WTC11 (cell line): ENCODE measurements at regions not wholly inside any gene's neighbourhood (a gene's known extent, or its start where the extent isn't known, plus 50 kb on each side); places are given as distances from the start of the nearest gene placed in this dataset.

Source experiments
- ATAC-seq: fragments of 200-7000 bp; cut with Tn5 transposase; 2 replicates; pipeline ENCODE4 v1.10.0; 2021; ENCODE audit warnings: mild to moderate bottlenecking, moderate library complexity
- CTCF ChIA-PET: fragments of 300-600 bp; sonication (Branson Sonifier 250); formaldehyde crosslinking; loops from one replicate; lab custom pipeline; 2021; ENCODE audit warnings: antibody characterized with exemption; lab: Charles Lee
- POLR2A ChIA-PET: fragments of 350-600 bp; sonication (Branson Sonifier 250); formaldehyde crosslinking; loops from one replicate; lab custom pipeline; 2021; ENCODE audit warnings: antibody characterized with exemption; lab: Charles Lee
- DNase-seq: peaks from one replicate; pipeline ENCODE4 v3.0.0; 2021; ENCODE audit warnings: low spot score
- H3K27ac Mint-ChIP-seq: 2 replicates; pipeline ENCODE4 v1.8.0; 2021; ENCODE audit warnings: mixed read lengths
- H3K27me3 Mint-ChIP-seq: 2 replicates; pipeline ENCODE4 v1.8.0; 2021; ENCODE audit warnings: low read depth, mild to moderate bottlenecking, moderate library complexity, mixed read lengths
- H3K36me3 Mint-ChIP-seq: 2 replicates; pipeline ENCODE4 v1.8.0; 2021; ENCODE audit warnings: mixed read lengths
- H3K4me1 Mint-ChIP-seq: 2 replicates; pipeline ENCODE4 v1.8.0; 2022; ENCODE audit warnings: mixed read lengths
- H3K4me3 Mint-ChIP-seq: 2 replicates; pipeline ENCODE4 v1.8.0; 2021; ENCODE audit warnings: mild to moderate bottlenecking, moderate library complexity, mixed read lengths
- H3K9me3 Mint-ChIP-seq: 2 replicates; pipeline ENCODE4 v1.8.0; 2021; ENCODE audit warnings: mixed read lengths
- AFF4 ChIP-seq: sonication (generic); formaldehyde crosslinking; IDR thresholded peaks from 2 replicates; pipeline ENCODE4 v1.8.1; 2023; ENCODE audit warnings: mild to moderate bottlenecking, missing genetic modification reagents, borderline replicate concordance
- CDX4 ChIP-seq: fragments of 250-450 bp; sonication (Bioruptor Pico); IDR thresholded peaks from 2 replicates; pipeline ENCODE4 v1.9.0; 2021; ENCODE audit warnings: moderate library complexity, mild to moderate bottlenecking, inconsistent platforms, borderline replicate concordance
- CTCF ChIP-seq: fragments of 200-600 bp; IDR thresholded peaks from 2 replicates; pipeline ENCODE4 v1.8.0; 2022; ENCODE audit warnings: antibody characterized with exemption
- E2F1 ChIP-seq: sonication (generic); formaldehyde crosslinking; IDR thresholded peaks from 2 replicates; pipeline ENCODE4 v1.8.0; 2022; ENCODE audit warnings: mild to moderate bottlenecking, missing genetic modification reagents
- ERG ChIP-seq: fragments of 250-450 bp; sonication (Bioruptor Pico); IDR thresholded peaks from 2 replicates; pipeline ENCODE4 v1.8.0; 2021; ENCODE audit warnings: mild to moderate bottlenecking
- FOXP1 ChIP-seq: sonication (generic); formaldehyde crosslinking; IDR thresholded peaks from 2 replicates; pipeline ENCODE4 v1.8.0; 2022; ENCODE audit warnings: missing genetic modification reagents, mild to moderate bottlenecking, moderate library complexity, borderline replicate concordance
- MXD4 ChIP-seq: fragments of 250-450 bp; sonication (Bioruptor Pico); IDR thresholded peaks from 2 replicates; pipeline ENCODE4 v1.8.0; 2021; ENCODE audit warnings: mild to moderate bottlenecking, moderate library complexity, borderline replicate concordance
- PRDM15 ChIP-seq: sonication (generic); formaldehyde crosslinking; IDR thresholded peaks from 2 replicates; pipeline ENCODE4 v1.8.0; 2022; ENCODE audit warnings: missing genetic modification reagents
- SMAD3 ChIP-seq: sonication (generic); formaldehyde crosslinking; IDR thresholded peaks from 2 replicates; pipeline ENCODE4 v1.8.0; 2022; ENCODE audit warnings: missing genetic modification reagents, mild to moderate bottlenecking, borderline replicate concordance
- ZNF423 ChIP-seq: fragments of 250-450 bp; sonication (Bioruptor Pico); IDR thresholded peaks from 2 replicates; pipeline ENCODE4 v2.1.2; 2022; ENCODE audit warnings: mild to moderate bottlenecking, moderate library complexity

GRCh38 chr11:70682056-70682455, 283.7 kb downstream of the CTTN start:
- no peak for ATAC-seq
- Mint-ChIP-seq H3K27ac (peak overlapping the region; percentile 28; the same call in 1 of the 2 replicates), H3K4me1 (peaks cover 17% of the 10 kb centered on the region), H3K9me3 (no peaks in the 10 kb centered on the region), H3K4me3 (no peak overlapping the region), H3K27me3 (no peaks in the 10 kb centered on the region), H3K36me3 (0 out of 2 replicates have a peak, but pooled peaks cover 2% of the 10 kb centered on the region)
- TF ChIP-seq AFF4 (CRISPR knock-in tag): no peak
- TF ChIP-seq CTCF: no peak
- TF ChIP-seq FOXP1: no peak
- no peak for TF ChIP-seq E2F1 (CRISPR knock-in tag)
- TF ChIP-seq ERG (CRISPR knock-in tag): no peak
- TF ChIP-seq ZNF423 (CRISPR knock-in tag): no peak
- CTCF ChIA-PET: no interaction called here
- no peak for DNase-seq
- POLR2A ChIA-PET: no interaction called here

GRCh38 chr11:70682760-70683159, 284.4 kb downstream of the CTTN start:
- no peak for TF ChIP-seq CDX4
- TF ChIP-seq SMAD3: no peak
- TF ChIP-seq PRDM15: no peak
- TF ChIP-seq MXD4 (CRISPR knock-in tag): no peak
- TF ChIP-seq, all 79 proteins: peak for 0
- peaks cover 10% of the 10 kb centered on the region for H3K4me1 Mint-ChIP-seq
- 0 out of 2 replicates have a peak, but pooled peaks cover 2% of the 10 kb centered on the region for H3K36me3 Mint-ChIP-seq
- ATAC-seq (no peak), DNase-seq (no peak)
- ChIA-PET POLR2A (no interaction called here), CTCF (no interaction called here)
- H3K9me3 Mint-ChIP-seq: no peaks in the 10 kb centered on the region
- no peak overlapping the region for H3K4me3 Mint-ChIP-seq
- no peaks in the 10 kb centered on the region for H3K27me3 Mint-ChIP-seq
- no peak overlapping the region for H3K27ac Mint-ChIP-seq
